ENCODE measurements at regions not wholly inside any gene's neighbourhood (a gene's known extent, or its start where the extent isn't known, plus 50 kb on each side); places are given as distances from the start of the nearest gene placed in this dataset.

DNA sequence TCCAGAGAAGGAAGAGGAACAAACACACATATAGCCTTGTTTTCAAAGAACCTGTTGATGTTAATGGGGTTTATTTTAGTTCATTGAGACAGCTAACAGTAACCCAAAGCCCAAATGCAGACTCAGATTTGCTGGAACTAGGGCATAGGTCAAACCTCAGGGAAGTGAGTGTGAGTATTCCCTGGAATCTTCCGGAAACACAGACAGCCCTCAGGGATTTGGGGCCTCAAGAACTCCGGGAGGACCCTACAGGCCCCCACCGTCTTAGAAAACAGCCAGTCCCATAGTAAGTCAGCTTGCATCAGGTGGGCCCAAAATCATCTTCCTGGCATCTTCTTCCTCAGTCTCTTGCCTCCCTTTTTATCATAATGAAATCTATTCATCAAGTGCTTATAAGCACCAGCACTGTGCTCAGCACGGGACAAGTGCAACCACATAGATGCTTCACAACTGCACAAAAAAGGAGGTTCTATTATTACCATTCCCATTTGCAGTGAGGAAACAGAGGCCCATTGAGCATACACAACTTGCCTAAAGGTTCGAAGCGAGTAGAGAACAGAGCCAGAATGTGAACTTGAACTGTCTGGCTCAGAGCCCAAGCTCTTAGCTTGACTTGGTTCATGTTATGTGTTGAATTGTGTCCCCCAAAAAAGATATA is 50.2 kb upstream of the BCL11A start:
- intact Hi-C loops (cut with DNase I) = no loop called here
- Histone ChIP-seq H3K27me3 (no peaks in the 10 kb centered on the region), H3K9me3 (no peaks in the 10 kb centered on the region), H3K4me3 (no peak overlapping the region), H3K27ac (no peak overlapping the region), H3K36me3 (replicated peaks in 1 of 2; ENCODE audit: insufficient read depth in 1 of 2, low read depth in 2 of 2) (no peaks in the 10 kb centered on the region), H3K4me1 (no peaks in the 10 kb centered on the region)
- DNase-seq = no peak
- no peak for ATAC-seq
- TF ChIP-seq, protein P1, sequence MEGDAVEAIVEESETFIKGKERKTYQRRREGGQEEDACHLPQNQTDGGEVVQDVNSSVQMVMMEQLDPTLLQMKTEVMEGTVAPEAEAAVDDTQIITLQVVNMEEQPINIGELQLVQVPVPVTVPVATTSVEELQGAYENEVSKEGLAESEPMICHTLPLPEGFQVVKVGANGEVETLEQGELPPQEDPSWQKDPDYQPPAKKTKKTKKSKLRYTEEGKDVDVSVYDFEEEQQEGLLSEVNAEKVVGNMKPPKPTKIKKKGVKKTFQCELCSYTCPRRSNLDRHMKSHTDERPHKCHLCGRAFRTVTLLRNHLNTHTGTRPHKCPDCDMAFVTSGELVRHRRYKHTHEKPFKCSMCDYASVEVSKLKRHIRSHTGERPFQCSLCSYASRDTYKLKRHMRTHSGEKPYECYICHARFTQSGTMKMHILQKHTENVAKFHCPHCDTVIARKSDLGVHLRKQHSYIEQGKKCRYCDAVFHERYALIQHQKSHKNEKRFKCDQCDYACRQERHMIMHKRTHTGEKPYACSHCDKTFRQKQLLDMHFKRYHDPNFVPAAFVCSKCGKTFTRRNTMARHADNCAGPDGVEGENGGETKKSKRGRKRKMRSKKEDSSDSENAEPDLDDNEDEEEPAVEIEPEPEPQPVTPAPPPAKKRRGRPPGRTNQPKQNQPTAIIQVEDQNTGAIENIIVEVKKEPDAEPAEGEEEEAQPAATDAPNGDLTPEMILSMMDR (IDR thresholded peaks at IDR 0.05) = no peak
- no peak for TF ChIP-seq POLR2A (IDR thresholded peaks at IDR 0.05)
- 67 to 73% methylated on average over 6 of the region's 6 CpGs for WGBS, 2 donors

DNA sequence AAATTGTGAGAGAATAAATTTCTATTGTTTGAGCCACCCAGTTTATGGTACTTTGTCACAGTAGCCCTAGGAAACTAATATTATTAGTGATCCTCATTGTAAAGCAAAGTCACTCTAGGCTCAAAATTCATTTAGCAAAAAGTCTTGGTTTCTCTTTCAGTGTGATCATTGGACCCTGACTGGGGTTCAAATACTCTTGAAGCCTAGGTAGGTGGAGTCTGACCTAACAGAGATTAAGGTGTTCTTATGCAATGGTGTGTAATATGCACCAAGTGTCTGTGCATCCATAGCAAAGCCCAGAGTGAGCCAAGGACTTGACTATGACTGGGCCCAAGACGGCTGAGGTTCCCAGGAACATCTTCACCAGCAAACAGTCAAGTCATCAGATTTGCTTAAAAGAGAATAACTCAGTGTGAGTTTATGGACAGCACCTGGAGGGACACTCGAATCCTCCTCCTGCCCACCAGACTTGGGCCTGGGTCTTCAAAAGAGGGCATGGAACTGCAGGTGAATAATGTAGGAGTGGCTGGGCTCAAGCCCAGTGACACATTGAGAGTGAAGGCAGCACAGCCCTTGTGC is 51.1 kb upstream of the BCL11A start:
- DNase-seq (no peak), ATAC-seq (no peak)
- Histone ChIP-seq H3K27me3 (no peaks in the 10 kb centered on the region), H3K36me3 (replicated peaks in 1 of 2; ENCODE audit: insufficient read depth in 1 of 2, low read depth in 2 of 2) (no peaks in the 10 kb centered on the region), H3K9me3 (no peaks in the 10 kb centered on the region), H3K4me3 (no peak overlapping the region), H3K27ac (no peak overlapping the region), H3K4me1 (no peaks in the 10 kb centered on the region)
- intact Hi-C loops (cut with DNase I) = no loop called here
- no peak for TF ChIP-seq POLR2A (IDR thresholded peaks at IDR 0.05)
- TF ChIP-seq, protein P1 (IDR thresholded peaks at IDR 0.05) = no peak
- 80% methylated on average over 2 of the region's 2 CpGs for WGBS, 2 donors

DNA sequence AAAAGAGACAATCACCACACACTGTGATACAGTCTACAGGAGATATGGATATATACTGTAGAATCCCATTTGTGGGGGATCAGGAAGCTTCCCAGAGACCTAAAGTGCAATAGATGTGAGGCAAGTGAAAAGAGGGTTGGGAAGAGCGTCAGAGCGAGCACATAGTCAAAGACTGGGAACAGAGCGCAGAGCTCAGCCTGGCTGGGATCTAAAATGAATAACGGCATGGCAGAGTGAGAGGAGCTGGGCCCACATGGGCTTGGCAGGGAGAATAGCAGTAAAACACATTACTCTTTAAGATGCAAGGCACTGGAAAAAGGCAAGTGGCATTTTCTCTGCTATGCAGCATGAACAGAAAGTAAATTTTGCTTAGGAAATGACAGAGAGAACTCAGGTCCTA is 52.4 kb upstream of the BCL11A start:
- no peaks in the 10 kb centered on the region for H3K9me3 ChIP-seq
- no peak for TF ChIP-seq POLR2A (IDR thresholded peaks at IDR 0.05)
- TF ChIP-seq, protein P1 (IDR thresholded peaks at IDR 0.05) = no peak
- H3K36me3 ChIP-seq (replicated peaks in 1 of 2; ENCODE audit: insufficient read depth in 1 of 2, low read depth in 2 of 2) = no peaks in the 10 kb centered on the region
- H3K27ac ChIP-seq = no peak overlapping the region
- DNase-seq (no peak), ATAC-seq (no peak)
- H3K4me1 ChIP-seq = no peaks in the 10 kb centered on the region
- H3K4me3 ChIP-seq = no peak overlapping the region
- 89 to 91% methylated on average over 4 of the region's 4 CpGs for WGBS, 2 donors
- no peaks in the 10 kb centered on the region for H3K27me3 ChIP-seq
- intact Hi-C loops (cut with DNase I) = no loop called here

DNA sequence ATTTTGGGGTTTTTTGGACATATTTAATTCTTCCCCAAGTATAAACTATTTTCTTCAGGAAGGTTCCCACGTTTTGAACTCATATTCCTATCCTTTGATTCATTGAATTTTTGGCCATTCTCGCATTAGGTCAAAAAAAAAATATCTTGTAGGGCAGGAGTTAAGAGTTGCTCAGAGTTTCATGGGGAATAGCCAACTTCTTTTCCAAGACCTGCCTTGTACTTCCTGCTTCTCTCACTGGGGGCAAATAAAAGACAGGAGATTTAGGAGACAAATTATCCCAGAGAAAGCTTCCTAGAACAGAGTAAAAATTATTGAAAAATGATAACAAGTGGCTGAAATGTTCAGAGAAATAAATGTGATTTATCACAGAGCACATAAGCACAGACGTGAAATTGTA is 55.2 kb upstream of the BCL11A start:
- H3K4me3 ChIP-seq = no peak overlapping the region
- WGBS, 2 donors = 9 to 18% methylated on average over 3 of the region's 3 CpGs
- H3K27ac ChIP-seq = no peak overlapping the region
- ATAC-seq (no peak), DNase-seq (no peak)
- no peaks in the 10 kb centered on the region for H3K36me3 ChIP-seq (replicated peaks in 1 of 2; ENCODE audit: insufficient read depth in 1 of 2, low read depth in 2 of 2)
- TF ChIP-seq, protein P1 (IDR thresholded peaks at IDR 0.05) = peak in 3 of 7 experiments; percentile 6 to 15 (median 14)
- no peak for TF ChIP-seq POLR2A (IDR thresholded peaks at IDR 0.05)
- H3K9me3 ChIP-seq = no peaks in the 10 kb centered on the region
- H3K4me1 ChIP-seq = no peaks in the 10 kb centered on the region
- intact Hi-C loops (cut with DNase I) = no loop called here
- no peaks in the 10 kb centered on the region for H3K27me3 ChIP-seq

DNA sequence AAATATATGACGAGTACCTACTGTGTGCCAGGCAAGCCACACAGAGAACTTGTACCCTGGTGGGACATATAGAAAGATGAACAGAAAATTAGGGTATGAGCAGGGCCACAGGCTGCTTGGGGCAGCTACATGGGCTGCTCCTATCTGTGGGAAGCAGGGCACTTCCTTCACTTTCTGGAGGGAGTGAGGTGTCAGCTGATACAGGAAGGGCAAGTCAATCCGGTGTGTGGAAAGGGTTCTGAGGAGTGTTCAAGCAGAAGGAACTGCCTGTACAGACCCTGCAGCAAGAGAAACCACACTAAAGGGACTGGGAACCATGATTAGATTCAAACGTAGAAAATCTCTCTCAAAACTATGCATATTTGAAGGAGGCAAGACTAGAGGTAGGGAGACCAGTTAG is 58.6 kb upstream of the BCL11A start:
- Histone ChIP-seq H3K36me3 (replicated peaks in 1 of 2; ENCODE audit: insufficient read depth in 1 of 2, low read depth in 2 of 2) (no peaks in the 10 kb centered on the region), H3K27ac (no peak overlapping the region), H3K4me3 (no peak overlapping the region), H3K9me3 (no peaks in the 10 kb centered on the region), H3K27me3 (no peaks in the 10 kb centered on the region), H3K4me1 (no peaks in the 10 kb centered on the region)
- 36 to 61% methylated on average over 3 of the region's 3 CpGs for WGBS, 2 donors
- ATAC-seq = no peak
- intact Hi-C loops (cut with DNase I) = no loop called here
- no peak for TF ChIP-seq POLR2A (IDR thresholded peaks at IDR 0.05)
- TF ChIP-seq, protein P1 (IDR thresholded peaks at IDR 0.05) = no peak
- DNase-seq = no peak

Data from body of pancreas (tissue), 4 donors.